ENCODE measurements at regions not wholly inside any gene's neighbourhood (a gene's known extent, or its start where the extent isn't known, plus 50 kb on each side); places are given as distances from the start of the nearest gene placed in this dataset.
"Not testable (repeated sequence)": the region's sequence is repeated elsewhere in the genome, so short reads cannot be mapped to it uniquely, and the experiment has no call there.

DNA sequence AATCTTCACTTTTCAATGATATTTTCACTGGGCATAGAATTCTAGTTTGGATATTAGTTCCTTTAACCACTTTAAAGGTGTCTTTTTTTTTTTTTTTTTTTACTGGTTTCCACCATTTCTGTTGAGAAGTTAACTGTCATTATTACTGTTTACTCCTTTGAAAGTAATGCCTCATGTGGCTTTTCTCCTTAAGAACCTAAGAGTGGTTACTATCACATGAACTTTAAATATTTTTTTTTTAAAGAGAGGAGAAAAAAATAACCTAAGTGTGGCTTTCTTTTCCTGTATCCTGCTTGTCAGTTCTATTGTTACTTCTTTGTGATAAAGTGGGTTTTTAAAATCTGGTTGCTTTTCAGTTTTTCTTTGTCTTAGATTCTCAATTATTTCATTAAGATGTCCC is 229.5 kb downstream of the CDH26 start:
- Histone ChIP-seq H3K4me3 (no peak overlapping the region), H3K27ac (no peak overlapping the region), H3K9me3 (no peaks in the 10 kb centered on the region), H3K4me1 (ENCODE audit: insufficient read depth) (no peaks in the 10 kb centered on the region), H3K36me3 (no peaks in the 10 kb centered on the region), H3K27me3 (no peaks in the 10 kb centered on the region)
- DNase-seq, result no peak
- intact Hi-C loops (cut with DNase I), result no loop called here
- no peak for TF ChIP-seq POLR2A (IDR thresholded peaks at IDR 0.05)
- TF ChIP-seq CTCF (IDR thresholded peaks at IDR 0.05), result no peak
- TF ChIP-seq EP300 (IDR thresholded peaks at IDR 0.05), result no peak

- intact Hi-C loops (cut with DNase I), result no loop called here
- Histone ChIP-seq H3K36me3 (no peaks in the 10 kb centered on the region), H3K9me3 (no peaks in the 10 kb centered on the region), H3K4me3 (no peak overlapping the region), H3K4me1 (ENCODE audit: insufficient read depth) (no peaks in the 10 kb centered on the region), H3K27ac (no peak overlapping the region), H3K27me3 (no peaks in the 10 kb centered on the region)
- no peak for DNase-seq
- TF ChIP-seq POLR2A (IDR thresholded peaks at IDR 0.05) (no peak), EP300 (IDR thresholded peaks at IDR 0.05) (no peak), CTCF (IDR thresholded peaks at IDR 0.05) (no peak)
- WGBS, 3 donors, result 50 to 67% (median 54%) methylated on average over 3 of the region's 3 CpGs
Observed at GRCh38 chr20:60191014-60191413, 232.8 kb downstream of the CDH26 start.

DNA sequence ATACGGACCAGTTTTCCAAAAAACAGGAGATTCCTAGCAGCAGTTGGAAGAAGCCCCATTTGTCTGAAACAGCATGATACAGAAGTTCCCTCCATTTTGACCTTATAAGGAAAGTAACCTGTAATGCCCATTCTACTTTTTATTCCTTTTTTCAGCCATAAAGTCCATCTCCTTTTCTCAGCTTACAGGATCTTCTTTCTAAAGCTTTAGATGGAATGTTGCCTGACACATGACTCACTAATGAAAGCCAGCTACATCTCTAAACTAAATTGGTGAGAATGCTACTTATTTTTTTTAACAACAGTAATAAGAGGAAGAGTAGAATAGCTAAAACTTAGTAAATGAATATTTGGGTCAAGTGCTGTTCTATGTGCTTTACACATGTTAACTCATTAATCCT is 234.1 kb downstream of the CDH26 start:
- intact Hi-C loops (cut with DNase I), result no loop called here
- Histone ChIP-seq H3K36me3 (no peaks in the 10 kb centered on the region), H3K9me3 (no peaks in the 10 kb centered on the region), H3K27ac (no peak overlapping the region), H3K4me3 (no peak overlapping the region), H3K4me1 (ENCODE audit: insufficient read depth) (no peaks in the 10 kb centered on the region), H3K27me3 (no peaks in the 10 kb centered on the region)
- DNase-seq, result no peak
- TF ChIP-seq POLR2A (IDR thresholded peaks at IDR 0.05), result no peak
- no peak for TF ChIP-seq CTCF (IDR thresholded peaks at IDR 0.05)
- TF ChIP-seq EP300 (IDR thresholded peaks at IDR 0.05), result no peak
- WGBS, 3 donors, result 44 to 50% (median 46%) methylated on average over 1 of the region's 1 CpG

DNA sequence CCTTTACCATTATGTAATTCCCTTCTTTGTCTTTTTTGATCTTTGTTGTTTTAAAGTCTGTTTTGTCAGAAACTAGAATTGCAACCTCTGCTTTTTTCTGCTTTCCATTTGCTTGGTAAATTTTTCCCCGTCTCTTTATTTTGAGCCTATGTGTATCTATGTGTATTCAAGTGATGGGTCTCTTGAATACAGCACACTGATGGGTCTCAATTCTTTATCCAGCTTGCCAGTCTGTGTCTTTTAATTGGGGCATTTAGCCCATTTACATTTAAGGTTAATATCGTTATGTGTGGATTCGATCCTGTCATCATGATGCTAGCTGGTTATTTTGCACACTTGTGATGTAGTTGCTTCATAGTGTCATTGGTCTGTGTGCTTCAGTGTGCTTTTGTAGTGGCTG is 240.9 kb downstream of the CDH26 start:
- H3K27me3 ChIP-seq; H3K27ac ChIP-seq; intact Hi-C loops (cut with DNase I); H3K4me3 ChIP-seq; DNase-seq; H3K4me1 ChIP-seq (ENCODE audit: insufficient read depth); H3K9me3 ChIP-seq; H3K36me3 ChIP-seq: not testable (repeated sequence)
- 88 to 96% (median 93%) methylated on average over 3 of the region's 3 CpGs for WGBS, 3 donors

DNA sequence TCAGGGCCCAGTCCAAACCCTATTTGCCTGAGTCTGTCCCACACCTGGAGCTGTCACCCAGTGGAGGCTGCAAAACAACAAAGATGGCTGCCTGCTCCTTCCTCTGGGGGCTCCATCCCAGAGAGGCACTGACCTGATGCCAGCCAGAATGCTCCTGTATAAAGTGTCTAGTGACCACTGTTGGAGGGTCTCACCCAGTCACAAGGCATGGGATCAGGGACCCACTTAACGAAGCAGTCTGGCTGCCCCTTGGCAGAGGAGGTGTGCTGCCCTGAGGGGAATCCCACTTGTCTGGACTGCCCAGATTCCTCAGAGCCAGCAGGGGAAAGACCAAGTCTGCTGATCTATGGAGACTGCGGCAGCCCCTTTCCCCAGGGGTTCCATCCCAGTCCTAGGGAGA is 241.6 kb downstream of the CDH26 start:
- H3K9me3 ChIP-seq, result no peaks in the 10 kb centered on the region
- no peak overlapping the region for H3K27ac ChIP-seq
- H3K4me1 ChIP-seq (ENCODE audit: insufficient read depth), result no peaks in the 10 kb centered on the region
- no peaks in the 10 kb centered on the region for H3K36me3 ChIP-seq
- WGBS, 3 donors, result 72 to 94% (median 86%) methylated on average over 2 of the region's 2 CpGs
- H3K27me3 ChIP-seq, result no peaks in the 10 kb centered on the region
- TF ChIP-seq CTCF (IDR thresholded peaks at IDR 0.05) (no peak), EP300 (IDR thresholded peaks at IDR 0.05) (no peak), POLR2A (IDR thresholded peaks at IDR 0.05) (no peak)
- intact Hi-C loops (cut with DNase I), result no loop called here
- no peak overlapping the region for H3K4me3 ChIP-seq
- no peak for DNase-seq
